IgD-negative memory B cell (primary cell): ENCODE measurements at regions not wholly inside any gene's neighbourhood (a gene's known extent, or its start where the extent isn't known, plus 50 kb on each side); places are given as distances from the start of the nearest gene placed in this dataset.

Experiments
- H3K27ac Mint-ChIP-seq, 3 donors: one replicate each; pipeline ENCODE4 v1.8.0; 2020 to 2022; ENCODE audit warnings: mild to moderate bottlenecking in 3 of 3, mixed read lengths in 3 of 3, moderate library complexity in 1 of 3
- H3K27me3 Mint-ChIP-seq: one replicate; pipeline ENCODE4 v1.8.0; 2021; ENCODE audit warnings: mixed read lengths
- H3K36me3 Mint-ChIP-seq: one replicate; pipeline ENCODE4 v1.8.0; 2020; ENCODE audit warnings: mild to moderate bottlenecking, mixed read lengths
- H3K4me1 Mint-ChIP-seq, 3 donors: one replicate each; pipeline ENCODE4 v1.8.0; 2020 to 2022; ENCODE audit warnings: mixed read lengths in 3 of 3, mild to moderate bottlenecking in 1 of 3
- H3K4me3 Mint-ChIP-seq, 4 donors: one replicate each; pipeline ENCODE4 v1.8.0; 2020 to 2022; ENCODE audit warnings: mild to moderate bottlenecking in 4 of 4, mixed read lengths in 4 of 4, moderate library complexity in 3 of 4
- H3K9me3 Mint-ChIP-seq, 3 donors: one replicate each; pipeline ENCODE4 v1.8.0; 2020 to 2021; ENCODE audit warnings: mixed read lengths in 3 of 3, mild to moderate bottlenecking in 1 of 3

DNA sequence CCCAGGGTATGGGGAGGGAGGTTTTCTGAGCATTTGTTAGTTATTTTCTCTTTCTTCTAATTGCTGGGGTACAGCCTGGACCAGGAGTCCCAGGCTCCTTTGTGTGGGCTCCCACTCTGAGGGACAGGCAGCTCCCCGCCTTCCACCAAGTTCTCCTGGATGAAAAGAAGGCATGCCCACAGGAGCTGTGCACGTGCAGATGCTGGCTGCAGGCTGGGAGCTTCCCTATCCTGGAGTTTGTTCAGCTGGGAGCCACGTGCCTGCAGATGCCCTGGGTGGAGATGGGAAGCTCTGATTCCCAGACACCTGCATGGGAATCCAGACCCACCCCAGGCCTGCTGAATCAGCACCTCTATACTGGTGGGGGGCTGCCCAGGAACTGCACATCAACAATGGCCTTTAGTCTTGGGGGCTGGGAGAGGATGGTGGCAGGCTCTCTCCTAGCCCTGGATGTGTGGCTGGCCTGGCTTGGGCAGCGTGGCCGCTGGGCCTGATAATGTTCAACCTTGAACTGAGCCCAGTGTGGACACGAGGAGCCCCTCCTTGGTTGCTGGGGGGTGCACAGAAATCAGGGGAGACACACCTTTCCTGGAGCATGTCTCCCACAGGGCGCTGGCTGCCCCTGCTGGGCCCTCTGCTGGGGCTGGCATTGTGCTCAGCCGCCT lies 233.6 kb upstream of the HS6ST1 start:
- Mint-ChIP-seq H3K36me3 (no peaks in the 10 kb centered on the region), H3K4me1 (no peaks in the 10 kb centered on the region), H3K27ac (no peak overlapping the region), H3K9me3 (no peaks in the 10 kb centered on the region), H3K4me3 (no peak overlapping the region), H3K27me3 (no peaks in the 10 kb centered on the region)

DNA sequence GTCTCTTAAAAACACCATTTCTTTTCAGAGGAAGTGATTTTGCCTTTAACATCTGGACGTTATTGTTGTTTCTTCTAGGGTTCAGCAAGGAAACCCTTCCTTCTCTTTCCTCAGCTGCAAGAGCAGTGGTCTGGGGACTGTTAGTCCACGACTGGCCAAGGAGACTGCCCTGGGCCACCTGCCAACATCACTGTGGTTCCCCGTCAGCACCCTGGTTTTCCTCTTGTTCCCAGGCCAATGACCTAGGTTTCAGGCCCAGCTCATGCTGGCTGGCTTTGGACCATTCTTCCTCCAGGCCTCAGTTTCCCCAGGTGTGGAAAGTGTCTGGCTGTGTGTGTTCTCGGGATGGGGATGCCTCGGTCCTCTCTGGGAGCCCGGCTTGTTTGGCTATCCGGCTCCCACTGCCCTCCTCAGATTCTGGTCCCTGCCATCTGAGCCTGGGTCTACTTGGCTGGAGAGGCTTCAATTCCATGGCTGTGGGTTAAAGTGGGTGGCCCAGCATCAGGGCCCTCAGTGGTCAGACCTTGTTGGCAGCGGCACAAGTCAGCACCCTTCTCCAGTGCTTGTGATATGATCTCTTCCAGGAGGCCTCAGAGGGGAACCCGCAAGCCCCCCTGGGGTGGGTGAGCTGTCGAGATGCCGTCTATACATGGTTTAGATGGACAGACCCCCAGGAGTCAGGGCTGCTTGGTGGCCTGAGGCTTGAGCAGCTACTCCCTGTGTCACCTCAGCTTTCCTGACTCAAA lies 234.3 kb upstream of the HS6ST1 start:
- no peak overlapping the region for H3K4me3 Mint-ChIP-seq
- no peaks in the 10 kb centered on the region for H3K9me3 Mint-ChIP-seq
- no peaks in the 10 kb centered on the region for H3K36me3 Mint-ChIP-seq
- no peaks in the 10 kb centered on the region for H3K27me3 Mint-ChIP-seq
- no peaks in the 10 kb centered on the region for H3K4me1 Mint-ChIP-seq
- H3K27ac Mint-ChIP-seq = peak overlapping the region in 1 of 3 donors; percentile 10

DNA sequence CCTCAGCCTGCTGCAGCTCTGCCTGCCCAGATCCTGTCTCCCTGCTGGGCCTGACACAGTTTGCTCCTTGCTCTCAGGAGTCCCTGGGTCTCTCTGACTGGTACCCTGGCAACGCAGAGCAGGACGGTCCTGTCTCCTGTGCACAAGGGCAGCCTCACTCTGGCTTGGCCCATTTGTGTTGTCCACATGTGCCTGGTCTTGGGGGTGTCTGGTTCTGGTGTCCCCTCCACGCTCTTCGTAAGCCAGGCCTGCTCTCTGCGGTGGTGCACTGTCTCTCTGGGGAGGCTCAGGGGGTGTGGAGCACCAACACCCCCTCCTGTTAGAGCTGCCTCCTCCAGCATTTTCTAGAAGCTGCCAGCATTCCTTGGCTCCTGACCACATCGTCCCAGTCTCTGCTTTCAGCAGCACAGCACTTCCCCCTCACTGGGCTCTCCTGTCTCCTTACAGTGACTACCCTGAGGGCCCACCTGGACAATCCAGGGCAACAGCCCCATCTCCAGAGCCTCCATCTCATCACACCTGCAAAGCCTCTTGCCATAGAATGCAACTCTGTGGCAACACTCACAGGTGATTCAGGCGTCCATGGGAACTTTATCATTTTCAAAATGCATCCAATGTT lies 235.6 kb upstream of the HS6ST1 start:
- no peaks in the 10 kb centered on the region for H3K36me3 Mint-ChIP-seq
- no peaks in the 10 kb centered on the region for H3K4me1 Mint-ChIP-seq
- H3K27ac Mint-ChIP-seq = peak overlapping the region in 1 of 3 donors; percentile 50
- H3K4me3 Mint-ChIP-seq = no peak overlapping the region
- no peaks in the 10 kb centered on the region for H3K9me3 Mint-ChIP-seq
- no peaks in the 10 kb centered on the region for H3K27me3 Mint-ChIP-seq

- peaks cover 4% of the 10 kb centered on the region for H3K27me3 Mint-ChIP-seq
- no peaks in the 10 kb centered on the region for H3K4me1 Mint-ChIP-seq
- no peak overlapping the region for H3K27ac Mint-ChIP-seq
- H3K9me3 Mint-ChIP-seq = peaks cover 0 to under 1% (median 0%) of the 10 kb centered on the region in 3 donors
- no peaks in the 10 kb centered on the region for H3K36me3 Mint-ChIP-seq
- H3K4me3 Mint-ChIP-seq = no peak overlapping the region
Observed at GRCh38 chr2:128555433-128555832, 236.8 kb upstream of the HS6ST1 start.

DNA sequence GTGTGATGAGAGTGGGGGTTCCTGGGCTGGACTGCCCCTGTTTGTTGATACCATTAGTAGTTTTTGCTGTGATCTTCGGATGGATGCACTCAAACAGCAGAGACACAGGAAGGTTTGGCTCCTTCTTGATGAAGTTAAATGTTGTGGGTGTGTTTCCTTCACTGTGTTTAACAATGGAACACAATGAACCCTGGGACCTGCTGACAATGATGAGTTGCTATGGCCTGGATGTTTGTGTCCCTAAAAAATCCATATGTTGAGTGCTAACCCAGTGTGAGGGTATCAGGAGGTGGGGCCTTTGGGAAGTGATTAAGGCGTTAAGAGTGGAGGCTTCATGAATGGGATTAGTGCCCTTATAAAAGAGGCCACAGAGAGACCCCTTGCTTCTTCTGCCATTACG lies 237.4 kb upstream of the HS6ST1 start:
- Mint-ChIP-seq H3K27me3 (peaks cover 4% of the 10 kb centered on the region), H3K9me3 (peaks cover 0 to 4% (median 0%) of the 10 kb centered on the region in 3 donors), H3K4me3 (no peak overlapping the region), H3K4me1 (no peaks in the 10 kb centered on the region), H3K27ac (no peak overlapping the region), H3K36me3 (no peaks in the 10 kb centered on the region)

GRCh38 chr2:128556633-128557032 lies 238.0 kb upstream of the HS6ST1 start:
- no peak overlapping the region for H3K27ac Mint-ChIP-seq
- H3K27me3 Mint-ChIP-seq = peaks cover 4% of the 10 kb centered on the region
- no peaks in the 10 kb centered on the region for H3K36me3 Mint-ChIP-seq
- peaks cover 0 to 4% (median 0%) of the 10 kb centered on the region in 3 donors for H3K9me3 Mint-ChIP-seq
- no peaks in the 10 kb centered on the region for H3K4me1 Mint-ChIP-seq
- H3K4me3 Mint-ChIP-seq = no peak overlapping the region

DNA sequence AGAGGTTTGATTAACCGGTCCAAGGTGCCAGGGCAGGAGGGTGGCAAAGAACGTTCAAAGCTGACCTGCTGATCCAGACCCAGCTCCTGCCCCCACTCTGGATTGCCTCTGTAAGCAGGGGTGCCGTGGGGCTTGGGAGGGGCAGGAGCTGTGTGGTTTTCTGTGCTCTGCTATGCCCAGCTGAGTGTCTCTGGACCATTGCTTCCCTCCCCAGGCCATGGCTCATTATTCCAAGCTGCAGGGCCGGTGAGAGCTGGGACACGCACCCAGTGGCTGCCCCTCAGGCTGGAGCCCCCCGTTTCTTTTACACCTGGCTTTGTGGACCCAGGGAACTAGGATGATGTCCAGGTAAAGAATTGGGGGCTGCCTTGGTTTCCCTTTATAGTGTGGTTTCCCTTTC lies 238.4 kb upstream of the HS6ST1 start:
- Mint-ChIP-seq H3K4me3 (no peak overlapping the region), H3K4me1 (no peaks in the 10 kb centered on the region), H3K27ac (no peak overlapping the region), H3K36me3 (no peaks in the 10 kb centered on the region), H3K9me3 (peaks cover 0 to 4% (median 0%) of the 10 kb centered on the region in 3 donors), H3K27me3 (peaks cover 4% of the 10 kb centered on the region)

GRCh38 chr2:128557831-128558241 lies 239.2 kb upstream of the HS6ST1 start:
- Mint-ChIP-seq H3K4me1 (no peaks in the 10 kb centered on the region), H3K27ac (no peak overlapping the region), H3K27me3 (peaks cover 4% of the 10 kb centered on the region), H3K4me3 (no peak overlapping the region), H3K36me3 (no peaks in the 10 kb centered on the region), H3K9me3 (peaks cover 0 to 4% (median 0%) of the 10 kb centered on the region in 3 donors)

- no peak overlapping the region for H3K27ac Mint-ChIP-seq
- peaks cover 4% of the 10 kb centered on the region for H3K27me3 Mint-ChIP-seq
- H3K4me3 Mint-ChIP-seq = no peak overlapping the region
- no peaks in the 10 kb centered on the region for H3K36me3 Mint-ChIP-seq
- H3K4me1 Mint-ChIP-seq = no peaks in the 10 kb centered on the region
- H3K9me3 Mint-ChIP-seq = peaks cover 0 to 4% (median 0%) of the 10 kb centered on the region in 3 donors
Observed at GRCh38 chr2:128558441-128558840, 239.8 kb upstream of the HS6ST1 start.

DNA sequence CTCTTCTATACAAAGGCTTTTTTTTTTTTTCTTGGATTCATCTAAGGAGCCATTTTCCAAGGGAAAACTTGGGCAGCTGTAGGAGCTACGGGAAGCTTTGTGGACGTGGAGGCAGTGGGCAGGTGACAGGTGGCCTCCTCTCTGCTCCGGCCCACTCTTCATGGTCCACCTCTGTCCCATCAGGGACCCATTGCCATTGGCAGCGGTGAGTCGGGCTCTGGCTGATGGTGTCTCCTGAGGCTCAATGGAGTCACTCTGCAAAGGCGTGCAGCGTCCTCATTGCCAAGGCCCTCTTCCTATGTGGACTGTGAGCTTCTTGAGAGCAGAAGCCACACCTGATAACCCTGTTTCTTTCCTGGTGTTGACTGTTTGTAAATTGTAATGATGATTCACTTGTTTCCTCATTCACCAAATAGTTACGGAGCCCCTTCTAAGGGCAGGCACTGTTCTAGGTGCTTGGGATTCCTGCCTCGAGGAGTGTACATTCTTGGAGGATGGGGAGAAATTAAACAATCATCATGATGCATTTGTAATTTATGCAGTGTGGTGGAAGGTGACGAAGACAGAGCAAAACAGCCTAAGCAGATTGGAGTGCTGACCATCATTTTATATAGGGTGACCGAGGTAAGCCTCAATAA lies 240.3 kb upstream of the HS6ST1 start:
- Mint-ChIP-seq H3K4me1 (no peaks in the 10 kb centered on the region), H3K4me3 (no peak overlapping the region), H3K27ac (no peak overlapping the region), H3K9me3 (peaks cover 0 to 4% (median 0%) of the 10 kb centered on the region in 3 donors), H3K36me3 (no peaks in the 10 kb centered on the region), H3K27me3 (peaks cover 4% of the 10 kb centered on the region)

GRCh38 chr2:128559533-128560515 lies 241.2 kb upstream of the HS6ST1 start:
- H3K27me3 Mint-ChIP-seq = peaks cover 4% of the 10 kb centered on the region
- no peaks in the 10 kb centered on the region for H3K4me1 Mint-ChIP-seq

DNA sequence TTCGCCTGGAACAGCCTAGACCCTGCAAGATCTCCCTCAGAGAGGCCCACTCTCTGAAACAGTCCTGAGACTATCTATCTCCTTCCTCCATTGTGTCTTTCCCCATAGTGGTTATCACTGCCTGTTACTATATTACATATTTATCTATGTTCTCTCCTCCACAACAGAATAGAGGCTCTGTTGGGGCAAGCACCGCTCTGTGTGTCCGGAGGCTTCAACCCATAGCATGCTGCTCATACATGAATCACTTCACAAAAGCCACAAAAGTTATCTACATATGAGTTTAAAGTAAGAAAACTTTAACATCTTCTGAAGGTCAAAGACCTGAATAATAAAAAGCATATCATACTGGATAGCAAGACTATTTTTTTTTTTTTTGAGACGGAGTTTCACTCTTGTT lies 242.1 kb upstream of the HS6ST1 start:
- peaks cover 6% of the 10 kb centered on the region for H3K27me3 Mint-ChIP-seq
- H3K36me3 Mint-ChIP-seq = no peaks in the 10 kb centered on the region
- no peak overlapping the region for H3K4me3 Mint-ChIP-seq
- H3K9me3 Mint-ChIP-seq = peaks cover 0 to 4% (median 0%) of the 10 kb centered on the region in 3 donors
- H3K27ac Mint-ChIP-seq = no peak overlapping the region
- no peaks in the 10 kb centered on the region for H3K4me1 Mint-ChIP-seq

More at GRCh38 chr2:128559533-128560515, 241.2 kb upstream of the HS6ST1 start:
- no peak overlapping the region for H3K27ac Mint-ChIP-seq
- no peaks in the 10 kb centered on the region for H3K36me3 Mint-ChIP-seq
- peaks cover 0 to 4% (median 0%) of the 10 kb centered on the region in 3 donors for H3K9me3 Mint-ChIP-seq
- no peak overlapping the region for H3K4me3 Mint-ChIP-seq

DNA sequence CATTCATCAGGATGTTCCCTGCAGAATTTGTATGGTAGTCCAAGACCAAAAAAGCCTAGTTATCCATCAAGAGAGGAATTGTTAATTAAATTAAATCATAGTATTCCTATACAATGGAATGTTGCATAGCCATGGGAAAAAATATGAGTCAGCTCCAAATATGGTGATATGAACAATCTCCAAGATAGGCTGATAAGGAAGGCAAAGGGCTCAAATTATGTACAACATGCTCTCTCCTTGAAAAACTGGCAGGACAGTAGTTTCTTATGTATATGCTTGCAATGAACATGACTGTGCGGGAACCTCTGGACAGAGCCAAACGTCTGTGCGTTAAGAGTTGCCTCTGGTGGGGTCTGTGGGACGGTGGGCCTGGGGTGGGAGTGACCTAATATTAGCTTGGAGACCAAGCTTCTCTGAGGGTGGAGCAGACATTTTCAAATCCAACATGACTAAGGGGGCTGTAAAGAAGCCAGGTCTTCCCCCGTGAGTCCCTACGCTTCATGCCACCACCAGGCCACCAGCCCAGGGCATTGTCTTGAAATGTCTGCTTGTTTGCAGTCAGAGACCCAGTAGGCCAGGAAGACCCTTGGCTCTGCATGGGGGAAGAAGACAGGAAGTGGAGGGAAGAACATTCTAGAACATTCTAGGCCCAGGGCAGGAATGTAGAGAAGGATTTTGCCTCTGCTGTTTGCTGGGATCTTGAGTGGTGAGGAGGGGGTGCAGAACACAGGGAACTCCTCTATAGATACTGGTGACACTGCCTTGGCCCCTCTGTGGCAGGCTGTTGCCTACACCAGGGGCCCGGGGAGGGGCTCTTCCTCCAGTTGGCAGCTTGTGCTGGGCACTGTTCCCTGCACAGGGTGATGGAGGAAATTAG lies 244.0 kb upstream of the HS6ST1 start:
- Mint-ChIP-seq H3K27me3 (peaks cover 6% of the 10 kb centered on the region), H3K36me3 (no peaks in the 10 kb centered on the region), H3K4me3 (no peak overlapping the region), H3K9me3 (peaks cover 0 to 4% (median 0%) of the 10 kb centered on the region in 3 donors), H3K4me1 (no peaks in the 10 kb centered on the region), H3K27ac (no peak overlapping the region)
